Astrocyte of the spinal cord (primary cell): ENCODE measurements at regions not wholly inside any gene's neighbourhood (a gene's known extent, or its start where the extent isn't known, plus 50 kb on each side); places are given as distances from the start of the nearest gene placed in this dataset.

Source experiments
- DNase-seq: peaks from one replicate; pipeline ENCODE4 v3.0.0; 2011; ENCODE audit warnings: low read depth, low spot score
- H3K4me3 ChIP-seq: 2 replicates; pipeline ENCODE4 v1.5.1; 2011; ENCODE audit warnings: low read depth, mild to moderate bottlenecking, low read length, moderate library complexity
- in situ Hi-C: cut with HindIII; loops from 2 replicates; pipeline ENCODE4 v1.10.0; 2017; ENCODE audit warnings: low sequenced_read_pairs
- TF ChIP-seq, protein P1 (sequence below): IDR thresholded peaks from 2 replicates; pipeline ENCODE4 v1.5.1; 2012; ENCODE audit warnings: low read depth, mild to moderate bottlenecking, low read length, inconsistent platforms

- in situ Hi-C loops, result no loop called here
- TF ChIP-seq, protein P1, sequence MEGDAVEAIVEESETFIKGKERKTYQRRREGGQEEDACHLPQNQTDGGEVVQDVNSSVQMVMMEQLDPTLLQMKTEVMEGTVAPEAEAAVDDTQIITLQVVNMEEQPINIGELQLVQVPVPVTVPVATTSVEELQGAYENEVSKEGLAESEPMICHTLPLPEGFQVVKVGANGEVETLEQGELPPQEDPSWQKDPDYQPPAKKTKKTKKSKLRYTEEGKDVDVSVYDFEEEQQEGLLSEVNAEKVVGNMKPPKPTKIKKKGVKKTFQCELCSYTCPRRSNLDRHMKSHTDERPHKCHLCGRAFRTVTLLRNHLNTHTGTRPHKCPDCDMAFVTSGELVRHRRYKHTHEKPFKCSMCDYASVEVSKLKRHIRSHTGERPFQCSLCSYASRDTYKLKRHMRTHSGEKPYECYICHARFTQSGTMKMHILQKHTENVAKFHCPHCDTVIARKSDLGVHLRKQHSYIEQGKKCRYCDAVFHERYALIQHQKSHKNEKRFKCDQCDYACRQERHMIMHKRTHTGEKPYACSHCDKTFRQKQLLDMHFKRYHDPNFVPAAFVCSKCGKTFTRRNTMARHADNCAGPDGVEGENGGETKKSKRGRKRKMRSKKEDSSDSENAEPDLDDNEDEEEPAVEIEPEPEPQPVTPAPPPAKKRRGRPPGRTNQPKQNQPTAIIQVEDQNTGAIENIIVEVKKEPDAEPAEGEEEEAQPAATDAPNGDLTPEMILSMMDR, result no peak
- no peak overlapping the region for H3K4me3 ChIP-seq
- no peak for DNase-seq
Measured at GRCh38 chr4:14070289-14070880, 442.9 kb upstream of the BOD1L1 start.

GRCh38 chr4:14072506-14072905 is 445.0 kb upstream of the BOD1L1 start:
- in situ Hi-C loops, result no loop called here
- no peak for DNase-seq
- TF ChIP-seq, protein P1, result no peak
- no peak overlapping the region for H3K4me3 ChIP-seq

DNA sequence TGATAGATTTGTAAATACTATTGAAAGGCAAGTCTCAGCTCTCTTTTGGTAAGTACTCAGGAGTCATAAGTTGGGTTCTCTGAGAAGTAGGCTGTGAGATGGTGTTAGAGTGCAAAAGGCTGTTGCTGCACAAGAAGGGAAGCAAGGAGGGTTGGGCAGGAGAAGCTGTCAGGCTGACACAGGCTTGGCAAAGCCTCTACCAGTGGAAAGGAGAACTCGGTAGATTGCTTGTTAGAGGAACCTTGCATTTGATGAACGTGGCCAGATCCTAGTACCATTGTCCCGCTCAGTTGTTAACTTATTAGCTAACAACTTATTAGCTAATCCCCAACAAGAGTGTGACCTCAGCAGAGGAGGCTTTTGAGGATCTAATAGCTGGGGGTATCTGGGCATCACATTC is 449.3 kb upstream of the BOD1L1 start:
- no peak overlapping the region for H3K4me3 ChIP-seq
- in situ Hi-C loops, result no loop called here
- TF ChIP-seq, protein P1, result no peak

DNA sequence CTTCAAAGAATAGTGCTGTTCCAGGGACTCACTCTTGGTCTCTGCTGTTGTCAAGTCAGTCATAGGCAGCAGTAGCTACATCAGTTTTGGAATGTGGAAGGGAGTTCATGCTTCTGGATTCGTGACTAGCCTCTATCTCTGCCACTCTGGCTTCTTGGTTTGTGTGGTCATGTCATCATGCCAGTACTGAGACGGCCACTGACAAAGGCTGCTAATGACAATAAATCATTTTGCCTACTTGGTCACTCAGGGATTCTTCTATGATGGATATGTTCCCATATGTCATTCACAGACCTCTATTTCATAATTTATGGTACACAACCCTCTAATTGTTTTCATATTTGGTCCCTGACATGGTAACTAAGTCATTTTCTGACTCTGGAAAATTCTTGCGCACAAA is 450.8 kb upstream of the BOD1L1 start:
- no peak overlapping the region for H3K4me3 ChIP-seq
- no peak for DNase-seq
- in situ Hi-C loops, result no loop called here
- TF ChIP-seq, protein P1, result no peak

More for the DNA sequence above, 449.3 kb upstream of the BOD1L1 start:
- no peak for DNase-seq

DNA sequence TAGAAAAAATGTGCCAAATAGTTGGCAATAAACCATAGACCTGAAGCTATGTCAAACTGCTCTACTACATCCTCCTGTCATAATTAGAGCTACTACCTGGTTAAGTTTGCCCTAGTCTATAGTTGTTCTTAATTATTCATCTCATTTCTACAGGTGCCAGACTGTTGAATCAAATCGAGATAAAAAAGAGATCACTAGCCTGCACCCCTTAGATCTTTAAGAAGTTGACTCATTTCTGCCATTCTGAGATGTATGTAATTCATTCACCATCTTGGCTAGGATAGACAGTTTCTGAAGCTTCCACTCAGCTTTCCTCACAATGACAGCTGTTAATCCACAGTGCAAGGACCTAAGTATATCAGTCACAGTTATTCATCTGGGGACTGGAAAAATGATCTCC is 452.1 kb upstream of the BOD1L1 start:
- TF ChIP-seq, protein P1, result no peak
- no peak overlapping the region for H3K4me3 ChIP-seq
- DNase-seq, result no peak
- in situ Hi-C loops, result no loop called here

DNA sequence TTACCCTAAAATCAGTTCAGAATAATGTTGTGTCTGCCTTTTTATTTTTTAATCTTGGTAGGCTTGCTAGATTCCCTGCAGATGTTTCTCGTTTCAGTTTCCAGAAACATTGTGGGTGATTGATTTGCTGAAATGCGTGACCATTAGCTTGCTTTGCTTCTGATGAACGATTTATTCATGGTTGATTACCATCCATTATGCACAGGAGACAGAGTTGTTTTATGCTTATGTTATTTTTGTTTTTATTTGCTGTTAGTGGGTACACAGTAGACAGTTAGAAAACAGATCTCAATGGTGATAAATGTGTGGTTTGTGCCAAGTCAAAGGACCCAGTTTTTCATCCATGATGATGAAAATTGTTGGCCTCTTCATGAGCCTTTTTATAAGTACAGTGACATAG is 455.6 kb upstream of the BOD1L1 start:
- DNase-seq, result no peak
- in situ Hi-C loops, result no loop called here
- no peak overlapping the region for H3K4me3 ChIP-seq
- TF ChIP-seq, protein P1, result no peak

GRCh38 chr4:14084598-14084997 is 457.1 kb upstream of the BOD1L1 start:
- no peak overlapping the region for H3K4me3 ChIP-seq
- TF ChIP-seq, protein P1, result no peak
- no peak for DNase-seq
- in situ Hi-C loops, result no loop called here
